ENCODE measurements at regions not wholly inside any gene's neighbourhood (a gene's known extent, or its start where the extent isn't known, plus 50 kb on each side); places are given as distances from the start of the nearest gene placed in this dataset.
A peak's percentile ranks its signal among the peaks of the same experiment; 100 is the strongest.
"Not testable (repeated sequence)": the region's sequence is repeated elsewhere in the genome, so short reads cannot be mapped to it uniquely, and the experiment has no call there.

GRCh38 chr1:18560692-18561091, 70.0 kb upstream of the PAX7 start:
- no peak for DNase-seq (ENCODE audit: low read depth in 1 of 2, low spot score in 1 of 2)

GRCh38 chr1:18561967-18562366, 68.7 kb upstream of the PAX7 start:
- DNase-seq (ENCODE audit: low read depth in 1 of 2, low spot score in 1 of 2), result no peak

DNA sequence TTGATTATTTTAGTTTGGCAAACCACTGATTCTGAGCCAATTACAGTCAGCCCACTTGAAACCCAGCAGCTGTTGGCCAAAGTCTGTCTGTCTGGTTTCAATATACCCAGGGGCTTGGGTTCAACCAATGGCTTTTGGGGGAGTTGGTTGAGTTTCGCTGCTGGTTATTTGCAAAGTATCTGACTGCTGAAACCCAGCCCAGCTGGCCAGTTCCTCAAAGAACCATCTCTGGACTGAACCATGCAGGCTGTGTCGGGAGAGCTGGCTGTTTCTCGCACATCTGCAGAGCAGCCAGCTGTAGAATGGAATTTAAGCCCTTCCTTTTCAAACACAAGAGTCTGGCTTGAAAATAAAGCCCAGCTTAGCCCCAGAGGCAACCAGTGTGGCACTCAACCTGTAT, 66.0 kb upstream of the PAX7 start:
- DNase-seq (ENCODE audit: low read depth in 1 of 2, low spot score in 1 of 2), result no peak

DNA sequence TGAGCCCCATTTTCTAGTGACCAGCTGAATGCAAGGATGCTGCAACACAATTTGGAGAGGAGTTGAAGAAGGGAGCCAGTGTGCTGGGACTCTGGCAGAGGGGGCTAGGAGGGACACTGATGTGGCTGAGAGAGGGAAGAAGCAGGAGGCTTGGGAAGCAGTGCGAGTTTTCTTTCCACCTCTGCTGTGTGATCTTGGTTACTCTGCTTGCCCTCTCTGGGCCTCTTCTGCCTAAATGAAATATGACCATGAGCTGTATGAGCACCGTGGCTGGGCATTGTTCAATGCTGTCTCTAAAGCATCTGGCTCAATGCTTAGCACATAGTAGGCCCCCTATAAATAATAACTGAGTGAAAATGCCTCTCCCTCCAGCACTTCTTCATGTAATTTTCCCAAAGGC, 65.3 kb upstream of the PAX7 start:
- no peak for DNase-seq (ENCODE audit: low read depth in 1 of 2, low spot score in 1 of 2)

DNA sequence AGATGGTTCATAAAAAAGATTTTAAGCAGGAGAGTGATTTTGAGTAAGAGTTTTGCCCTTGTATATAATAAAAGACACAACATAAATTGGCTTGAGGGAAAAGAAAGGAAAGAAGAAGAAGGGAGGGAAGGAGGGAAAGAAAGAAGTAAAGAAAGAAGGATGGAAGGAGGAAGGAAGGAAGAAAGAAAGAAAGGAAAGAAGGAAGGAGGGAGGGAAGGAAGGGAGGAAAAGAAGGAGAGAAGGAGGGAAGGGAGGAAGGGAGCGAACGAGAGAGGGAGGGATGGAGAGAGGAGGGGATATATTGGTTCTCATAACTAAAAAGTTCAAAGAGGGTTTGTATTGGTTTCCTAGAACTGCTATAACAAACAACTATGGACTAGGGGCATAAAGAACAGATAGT, 62.2 kb upstream of the PAX7 start:
- DNase-seq (ENCODE audit: low read depth in 1 of 2, low spot score in 1 of 2), result no peak

DNA sequence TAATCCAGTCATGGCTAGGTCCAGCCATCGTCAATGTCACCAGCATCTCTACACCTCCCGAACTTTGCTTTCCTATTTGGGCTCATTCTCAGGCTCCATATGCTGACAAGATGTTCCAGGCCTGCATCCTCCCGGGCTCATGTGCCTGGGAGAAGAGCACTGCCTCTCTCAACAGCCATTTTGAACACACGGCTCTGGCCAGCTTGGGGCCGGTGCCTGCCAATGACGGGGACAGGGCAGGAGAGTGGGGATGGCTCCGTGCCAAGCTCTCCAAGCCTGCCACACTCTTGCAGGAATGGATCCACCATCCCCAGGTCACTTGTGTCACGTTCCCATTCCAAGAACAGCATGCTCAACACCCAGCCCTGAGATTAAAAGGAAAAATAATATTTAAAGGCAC, 61.4 kb upstream of the PAX7 start:
- no peak for DNase-seq (ENCODE audit: low read depth in 1 of 2, low spot score in 1 of 2)

DNA sequence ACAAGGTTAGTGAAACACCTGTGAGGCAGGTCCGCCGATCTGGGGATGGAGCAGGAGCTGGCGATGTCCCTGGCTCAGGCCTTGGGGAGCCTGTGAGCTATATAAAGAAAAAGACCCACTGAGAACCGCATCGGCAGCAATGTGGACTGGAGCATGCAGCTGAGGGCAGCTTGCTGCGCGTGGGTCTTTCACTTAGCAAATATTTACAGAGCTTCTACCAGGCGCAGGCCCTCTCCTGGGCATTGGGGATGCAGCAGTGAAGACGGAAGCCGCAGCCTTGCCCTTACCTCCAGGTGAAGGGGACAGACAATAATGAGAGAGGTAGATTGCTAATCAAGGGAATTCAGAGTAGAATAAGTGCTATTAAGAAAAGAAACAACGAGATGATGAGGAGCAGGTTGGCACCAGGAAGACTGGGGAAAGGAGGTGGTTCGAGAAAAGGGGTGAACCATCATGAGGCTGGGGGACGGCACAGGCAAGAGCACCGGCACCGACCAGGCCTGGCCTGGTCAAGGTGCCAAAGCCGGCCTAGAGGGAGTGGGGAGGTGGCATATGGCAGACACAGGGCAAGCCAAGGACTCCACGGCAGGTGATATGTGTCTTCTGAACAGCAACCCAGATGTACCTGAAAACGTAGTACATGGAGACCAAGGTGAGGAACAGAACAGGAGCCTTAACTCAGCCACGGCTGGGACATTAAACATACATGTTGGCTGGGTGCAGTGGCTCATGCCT, 60.7 kb upstream of the PAX7 start:
- DNase-seq (ENCODE audit: low read depth in 1 of 2, low spot score in 1 of 2), result no peak

DNA sequence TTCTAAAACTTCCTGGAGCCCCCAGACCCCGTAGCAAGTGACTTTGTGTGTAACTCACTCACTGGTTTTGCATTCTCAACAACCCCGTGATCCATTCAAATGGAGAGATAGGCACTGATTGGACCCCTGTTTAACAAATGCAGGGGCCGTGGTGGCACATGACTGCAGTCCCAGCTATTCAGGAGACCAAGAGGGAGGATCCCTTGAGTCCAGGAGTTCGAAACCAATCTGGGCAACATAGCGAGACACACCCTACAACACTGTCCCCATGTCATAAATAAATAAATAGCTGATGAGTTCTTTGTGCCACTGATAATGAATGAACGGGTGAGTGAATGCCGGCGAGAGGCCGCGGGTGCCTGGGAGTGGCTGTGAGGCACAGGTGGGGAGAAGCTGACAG, 59.4 kb upstream of the PAX7 start:
- DNase-seq (ENCODE audit: low read depth in 1 of 2, low spot score in 1 of 2), result no peak

DNA sequence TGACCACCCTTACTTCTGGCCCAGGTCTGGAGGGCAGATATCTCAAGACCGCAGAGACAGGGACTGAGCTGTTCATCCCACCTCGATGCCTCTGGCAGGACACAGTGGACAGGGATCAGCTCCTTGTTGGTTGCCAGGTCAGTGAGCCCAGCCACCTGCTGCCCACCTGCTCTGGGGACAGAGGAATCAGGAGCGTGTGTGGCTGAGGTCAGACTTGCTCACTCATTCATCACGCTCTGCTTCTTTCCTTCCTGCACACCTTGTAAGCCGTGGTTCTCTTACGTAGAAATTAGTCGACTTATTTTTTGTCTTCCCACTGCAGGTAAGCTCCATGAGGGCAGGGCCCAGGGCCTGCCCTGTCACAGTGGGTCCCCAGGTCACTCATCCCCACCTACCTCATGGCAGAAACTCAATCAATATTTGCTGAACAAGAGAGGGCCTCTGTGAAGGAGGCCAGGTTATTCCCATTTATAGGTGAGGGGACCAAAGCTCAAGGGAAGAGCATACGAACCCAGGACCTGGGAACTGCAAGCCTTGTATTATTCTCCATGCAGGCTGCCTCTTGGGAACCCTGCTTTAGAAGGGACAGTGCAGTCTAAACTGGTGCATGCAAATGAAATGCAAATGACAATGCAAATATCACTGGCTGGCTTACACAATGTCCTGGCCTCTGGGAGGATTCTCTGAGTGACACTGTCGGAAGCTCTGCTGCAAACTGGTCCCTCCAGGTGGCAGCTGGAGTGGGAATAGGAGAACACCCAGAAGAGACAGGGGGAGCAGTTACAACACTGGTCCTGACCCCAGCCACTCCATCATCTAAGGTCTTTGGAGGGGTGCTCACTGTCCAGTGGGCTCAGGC, 58.4 kb upstream of the PAX7 start:
- DNase-seq (ENCODE audit: low read depth in 1 of 2, low spot score in 1 of 2), result no peak

DNA sequence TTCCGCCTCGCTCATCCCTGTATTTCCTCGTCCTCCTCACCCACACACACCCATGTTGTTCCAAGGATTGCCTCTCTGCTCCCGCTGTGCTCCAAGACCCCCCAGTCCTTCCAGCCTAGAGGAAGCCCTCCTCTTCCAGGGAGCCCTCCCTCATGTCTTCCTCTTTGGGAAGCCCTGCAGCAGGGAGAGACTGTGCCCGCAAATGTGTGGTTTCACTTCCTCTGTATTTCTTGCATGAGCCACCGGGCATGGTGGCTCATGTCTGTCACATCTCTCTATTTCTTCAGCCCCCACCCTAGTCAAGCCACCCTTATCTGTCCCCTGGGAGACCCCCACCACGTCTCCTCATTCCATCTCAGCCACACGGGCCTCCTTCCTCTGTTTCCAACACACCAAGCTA, 57.5 kb upstream of the PAX7 start:
- no peak for DNase-seq (ENCODE audit: low read depth in 1 of 2, low spot score in 1 of 2)

GRCh38 chr1:18574754-18575153, 55.9 kb upstream of the PAX7 start:
- no peak for DNase-seq (ENCODE audit: low read depth in 1 of 2, low spot score in 1 of 2)

DNA sequence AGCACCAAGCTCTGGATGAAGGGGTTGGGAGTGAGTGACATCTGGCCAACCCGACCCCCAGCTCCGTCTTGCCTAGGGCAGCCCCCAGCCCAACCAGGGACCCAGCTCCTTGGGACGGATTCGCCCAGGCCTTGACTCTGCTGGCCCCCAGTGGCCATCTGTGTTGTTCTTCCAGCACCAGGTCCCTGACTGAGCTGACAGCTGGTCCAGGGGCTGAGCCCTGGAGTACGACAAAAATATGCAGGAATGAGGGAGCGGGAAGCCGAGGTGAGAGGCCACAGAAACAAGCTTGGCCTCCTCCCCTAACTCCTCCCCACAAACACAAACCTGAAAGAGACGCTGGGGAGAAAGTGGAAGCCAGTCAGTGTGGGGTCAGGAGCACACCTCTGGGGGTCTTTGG, 55.0 kb upstream of the PAX7 start:
- DNase-seq (ENCODE audit: low read depth in 1 of 2, low spot score in 1 of 2), result peak in 1 of 2 donors; percentile 11

- DNase-seq (ENCODE audit: low read depth in 1 of 2, low spot score in 1 of 2), result no peak
Observed at GRCh38 chr1:18578271-18578670, 52.4 kb upstream of the PAX7 start.

- DNase-seq (ENCODE audit: low read depth in 1 of 2, low spot score in 1 of 2), result not testable (repeated sequence)
Observed at GRCh38 chr1:18579267-18579666, 51.4 kb upstream of the PAX7 start.

DNA sequence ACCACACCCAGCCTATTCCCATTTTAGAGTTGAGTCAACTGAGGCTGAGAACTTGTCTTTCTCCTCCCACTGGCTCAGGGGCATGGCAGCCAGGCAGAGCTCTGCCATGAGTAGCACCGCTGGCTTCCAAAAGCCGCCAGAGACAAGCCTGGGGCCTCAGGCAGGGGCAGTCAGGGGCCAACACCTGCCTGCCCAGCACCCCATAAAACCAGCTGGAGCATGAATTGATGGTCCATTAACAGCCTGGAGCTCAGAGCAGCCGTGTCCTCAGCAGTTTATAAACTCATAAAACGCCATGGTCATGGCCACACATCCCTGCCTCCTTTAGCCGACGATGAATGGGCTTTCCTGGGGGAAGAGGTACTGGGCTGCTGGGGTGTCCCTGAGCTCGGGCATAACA, 50.6 kb upstream of the PAX7 start:
- no peak for DNase-seq (ENCODE audit: low read depth in 1 of 2, low spot score in 1 of 2)

DNA sequence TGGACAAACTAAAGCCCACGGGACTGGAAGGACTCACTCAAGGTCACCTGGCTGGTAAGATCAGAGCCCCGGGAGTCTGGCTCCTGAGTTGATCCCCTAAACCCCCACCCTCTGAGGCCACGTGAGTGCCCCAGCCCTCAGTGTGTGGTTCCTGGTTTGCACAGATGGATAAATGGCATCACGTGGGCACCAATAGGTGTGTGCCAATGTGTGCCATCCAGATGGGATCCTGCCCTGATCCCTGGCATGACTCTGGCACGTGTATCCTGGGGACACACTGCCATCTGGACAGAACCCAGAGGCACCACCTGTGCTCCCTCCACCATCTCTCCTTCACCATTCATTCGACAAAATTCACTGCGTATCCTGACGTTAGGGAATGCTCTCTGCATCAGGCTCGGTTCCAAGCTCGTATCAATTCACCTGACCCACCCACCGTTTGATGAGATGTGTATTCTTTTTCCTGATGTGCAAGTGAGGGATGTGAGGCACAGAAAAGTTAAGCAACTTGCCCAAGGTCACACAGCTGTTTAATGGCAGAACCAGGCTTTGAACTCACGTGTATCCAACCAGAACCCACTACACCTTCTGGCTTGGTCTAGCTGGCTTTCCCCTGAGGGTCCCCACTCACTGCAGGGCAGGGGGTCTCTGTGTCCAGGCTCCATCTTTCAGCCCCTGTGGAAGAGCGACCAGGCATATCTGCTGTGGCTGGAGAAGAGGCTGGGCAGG, 49.8 kb upstream of the PAX7 start:
- DNase-seq (ENCODE audit: low read depth in 1 of 2, low spot score in 1 of 2), result no peak

Measured in activated CD4-positive, alpha-beta T cell treated with anti-CD3 and anti-CD28 coated beads, Interleukin-2, amount 50 U/mL, for 24 hours (primary cell).